WTC11 (cell line): ENCODE measurements at regions not wholly inside any gene's neighbourhood (a gene's known extent, or its start where the extent isn't known, plus 50 kb on each side); places are given as distances from the start of the nearest gene placed in this dataset.

Source experiments
- ZNF138 ChIP-seq: sonication (generic); formaldehyde crosslinking; conservative IDR thresholded peaks from 2 replicates; pipeline ENCODE4 v1.8.1; 2022; ENCODE audit warnings: mild to moderate bottlenecking, moderate library complexity, missing genetic modification reagents
- ZNF423 ChIP-seq: fragments of 250-450 bp; sonication (Bioruptor Pico); IDR thresholded peaks from 2 replicates; pipeline ENCODE4 v2.1.2; 2022; ENCODE audit warnings: mild to moderate bottlenecking, moderate library complexity
- TF ChIP-seq, protein P1 (sequence below): fragments of 200-600 bp; IDR thresholded peaks from 2 replicates; pipeline ENCODE4 v1.8.0; 2022; ENCODE audit warnings: antibody characterized with exemption

DNA sequence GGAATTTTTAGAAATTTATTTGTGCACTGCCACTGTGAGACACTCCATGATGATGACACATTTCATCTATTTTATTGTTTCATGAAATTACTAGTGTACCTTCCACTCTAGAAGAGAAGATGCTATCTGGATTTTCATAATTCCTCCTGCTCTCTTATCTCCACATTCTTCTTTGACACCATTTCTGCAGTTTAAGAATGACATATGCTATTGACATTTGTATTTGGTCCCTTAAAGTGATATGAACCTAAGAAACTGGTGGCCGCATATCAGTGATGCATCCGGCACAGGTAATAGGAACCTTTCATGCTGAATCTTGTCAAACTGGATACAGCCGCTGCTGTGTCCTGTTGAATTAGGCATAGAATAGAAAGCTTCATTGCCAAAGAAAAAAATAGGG is 696.3 kb downstream of the TMEM121 start:
- TF ChIP-seq, protein P1, sequence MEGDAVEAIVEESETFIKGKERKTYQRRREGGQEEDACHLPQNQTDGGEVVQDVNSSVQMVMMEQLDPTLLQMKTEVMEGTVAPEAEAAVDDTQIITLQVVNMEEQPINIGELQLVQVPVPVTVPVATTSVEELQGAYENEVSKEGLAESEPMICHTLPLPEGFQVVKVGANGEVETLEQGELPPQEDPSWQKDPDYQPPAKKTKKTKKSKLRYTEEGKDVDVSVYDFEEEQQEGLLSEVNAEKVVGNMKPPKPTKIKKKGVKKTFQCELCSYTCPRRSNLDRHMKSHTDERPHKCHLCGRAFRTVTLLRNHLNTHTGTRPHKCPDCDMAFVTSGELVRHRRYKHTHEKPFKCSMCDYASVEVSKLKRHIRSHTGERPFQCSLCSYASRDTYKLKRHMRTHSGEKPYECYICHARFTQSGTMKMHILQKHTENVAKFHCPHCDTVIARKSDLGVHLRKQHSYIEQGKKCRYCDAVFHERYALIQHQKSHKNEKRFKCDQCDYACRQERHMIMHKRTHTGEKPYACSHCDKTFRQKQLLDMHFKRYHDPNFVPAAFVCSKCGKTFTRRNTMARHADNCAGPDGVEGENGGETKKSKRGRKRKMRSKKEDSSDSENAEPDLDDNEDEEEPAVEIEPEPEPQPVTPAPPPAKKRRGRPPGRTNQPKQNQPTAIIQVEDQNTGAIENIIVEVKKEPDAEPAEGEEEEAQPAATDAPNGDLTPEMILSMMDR: no peak
- TF ChIP-seq ZNF138 (CRISPR knock-in tag): no peak
- no peak for TF ChIP-seq ZNF423 (CRISPR knock-in tag)
